GM13976 (cell line): ENCODE measurements at regions not wholly inside any gene's neighbourhood (a gene's known extent, or its start where the extent isn't known, plus 50 kb on each side); places are given as distances from the start of the nearest gene placed in this dataset.

Source experiments
- DNase-seq: peaks from one replicate; pipeline ENCODE4 v3.0.0; 2012; ENCODE audit warnings: low spot score
- CTCF ChIP-seq: IDR thresholded peaks from 2 replicates; pipeline ENCODE4 v1.5.1; 2012; ENCODE audit warnings: borderline replicate concordance, mild to moderate bottlenecking; ENCODE audit not compliant: insufficient read depth; ENCODE audit errors: extremely low read depth, missing control alignments, control extremely low read depth
- in situ Hi-C: fragments of 300-500 bp; cut with MboI; formaldehyde crosslinking; loops from one replicate; pipeline ENCODE4 v1.12.0; 2022; ENCODE audit warnings: low sequenced_read_pairs, mixed read lengths, inconsistent platforms; ENCODE audit not compliant: unreplicated experiment

- in situ Hi-C loops: no loop called here
- no peak for DNase-seq
- no peak for TF ChIP-seq CTCF
Observed at GRCh38 chr1:38336961-38337360, 290.4 kb upstream of the POU3F1 start.

- no peak for TF ChIP-seq CTCF
- DNase-seq: no peak
- in situ Hi-C loops: no loop called here
Observed at GRCh38 chr1:38336301-38336923, 289.8 kb upstream of the POU3F1 start.

GRCh38 chr1:38334930-38335592 is 288.5 kb upstream of the POU3F1 start:
- no peak for TF ChIP-seq CTCF
- no peak for DNase-seq
- in situ Hi-C loops: no loop called here

- TF ChIP-seq CTCF: no peak
- no peak for DNase-seq
- in situ Hi-C loops: no loop called here
Observed at GRCh38 chr1:38332649-38333310, 286.2 kb upstream of the POU3F1 start.

- in situ Hi-C loops: no loop called here
- no peak for DNase-seq
- no peak for TF ChIP-seq CTCF
Observed at GRCh38 chr1:38331496-38332210, 285.1 kb upstream of the POU3F1 start.

GRCh38 chr1:38330799-38331198 is 284.2 kb upstream of the POU3F1 start:
- in situ Hi-C loops: no loop called here
- TF ChIP-seq CTCF: no peak

More at GRCh38 chr1:38330799-38331198, 284.2 kb upstream of the POU3F1 start:
- DNase-seq: no peak
